ENCODE measurements at regions not wholly inside any gene's neighbourhood (a gene's known extent, or its start where the extent isn't known, plus 50 kb on each side); places are given as distances from the start of the nearest gene placed in this dataset.

DNA sequence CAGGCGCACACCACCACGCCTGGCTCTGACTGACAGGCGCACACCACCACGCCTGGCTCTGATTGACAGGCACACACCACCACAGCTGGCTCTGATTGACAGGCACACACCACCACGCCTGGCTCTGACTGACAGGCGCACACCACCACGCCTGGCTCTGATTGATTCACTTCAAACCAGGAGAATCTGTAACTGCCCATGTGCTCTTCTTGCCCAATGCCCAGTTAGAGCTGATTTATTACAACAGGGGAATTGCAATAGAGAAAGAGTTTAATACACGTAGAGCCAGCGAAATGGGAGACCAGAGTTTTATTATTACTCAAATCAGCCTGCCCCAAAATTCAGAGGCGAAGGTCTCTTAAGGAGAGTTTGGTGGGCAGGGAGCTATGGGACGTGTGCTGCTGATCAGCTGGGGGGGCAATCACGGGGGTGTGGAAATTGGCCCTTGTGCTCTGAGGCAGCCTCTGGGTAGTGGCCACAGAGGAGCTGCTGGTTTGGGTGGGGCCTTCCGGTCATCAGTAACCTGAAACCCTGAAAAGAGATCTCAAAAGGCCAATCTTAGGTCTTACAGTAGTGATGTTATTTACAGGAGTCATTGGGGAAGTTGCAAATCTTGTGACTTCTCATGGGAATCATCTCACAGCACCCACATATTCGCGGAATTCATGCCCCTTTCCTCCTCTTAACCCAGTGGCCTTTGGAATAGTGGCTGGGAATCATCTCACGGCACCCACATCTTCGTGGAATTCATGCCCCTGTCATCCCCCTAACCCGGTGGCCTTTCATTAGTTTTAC, 63.8 kb upstream of the TFRC start (continued):
- TF ChIP-seq MGA (IDR thresholded peaks at IDR 0.05): peak; percentile 12; the same call in 1 of the 2 replicates
- TF ChIP-seq KDM5B (IDR thresholded peaks at IDR 0.05; ENCODE audit: insufficient replicate concordance, low read depth, low read length): no peak
- TF ChIP-seq TCF3 (CRISPR knock-in tag; IDR thresholded peaks at IDR 0.05): peak; percentile 15; the same call in 1 of the 2 replicates
- peak; percentile 48; the same call in 1 of the 2 replicates for TF ChIP-seq ZNF449 (CRISPR knock-in tag; IDR thresholded peaks at IDR 0.05)
- TF ChIP-seq RFX5 (IDR thresholded peaks at IDR 0.05; ENCODE audit: low read depth, low read length): no peak
- 0 out of 2 replicates have a peak, but pooled peaks have one; percentile 9 for TF ChIP-seq NFE2 (IDR thresholded peaks at IDR 0.05; ENCODE audit: low read depth)
- no peak for TF ChIP-seq NCOA2 (IDR thresholded peaks at IDR 0.05; ENCODE audit: partially characterized antibody in 2 of 2)
- peak; percentile 59; the same call in 1 of the 2 replicates for TF ChIP-seq ZNF175 (CRISPR knock-in tag; IDR thresholded peaks at IDR 0.05; ENCODE audit: low read depth)
- peak; percentile 28; the same call in 1 of the 2 replicates for TF ChIP-seq GATAD2A (IDR thresholded peaks at IDR 0.05)
- TF ChIP-seq NFRKB (IDR thresholded peaks at IDR 0.05; ENCODE audit: low read depth): peak; percentile 67; the same call in 1 of the 2 replicates
- TF ChIP-seq ZNF589 (CRISPR knock-in tag; IDR thresholded peaks at IDR 0.05; ENCODE audit: low read depth): peak; percentile 72; the same call in 1 of the 2 replicates
- TF ChIP-seq NR4A1 (CRISPR knock-in tag; IDR thresholded peaks at IDR 0.05): no peak
- no peak for TF ChIP-seq NR4A1 (tag; IDR thresholded peaks at IDR 0.05)
- TF ChIP-seq RCOR1 (IDR thresholded peaks at IDR 0.05; ENCODE audit: borderline replicate concordance in 1 of 2, low read depth in 2 of 2, low read length in 2 of 2): peak in 1 of 2 experiments; percentile 80; a peak in 1 of 4 replicates
- TF ChIP-seq HCFC1 (IDR thresholded peaks at IDR 0.05; ENCODE audit: low read depth, low read length): no peak

All from K562 (cell line).